ENCODE measurements at regions not wholly inside any gene's neighbourhood (a gene's known extent, or its start where the extent isn't known, plus 50 kb on each side); places are given as distances from the start of the nearest gene placed in this dataset.

- no peaks in the 10 kb centered on the region for H3K36me3 ChIP-seq (ENCODE audit: control insufficient read depth, insufficient read depth, low read length)
- no peak for TF ChIP-seq CTCF (IDR thresholded peaks at IDR 0.05; ENCODE audit: insufficient read depth in 1 of 2, low read depth in 1 of 2, low read length in 1 of 2, severe bottlenecking in 1 of 2, unreplicated experiment in 1 of 2)
- BruUV-seq (replicated peaks) = no TSS peak
- no peaks in the 10 kb centered on the region for H3K4me1 Mint-ChIP-seq (ENCODE audit: low read depth, unreplicated experiment)
- intact Hi-C loops (cut with micrococcal nuclease; ENCODE audit: unreplicated experiment) = no loop called here
- DNase-seq = no peak
- no peaks in the 10 kb centered on the region for H3K27me3 Mint-ChIP-seq (ENCODE audit: insufficient read depth, unreplicated experiment)
- POLR2A ChIA-PET = no interaction called here
- H3K9me3 ChIP-seq = no peaks in the 10 kb centered on the region
- no peaks in the 10 kb centered on the region for H3K36me3 Mint-ChIP-seq (ENCODE audit: insufficient read depth, unreplicated experiment)
- CTCF ChIA-PET = no interaction called here
- no peak overlapping the region for H3K27ac Mint-ChIP-seq (ENCODE audit: unreplicated experiment)
- no peaks in the 10 kb centered on the region for H3K9me3 Mint-ChIP-seq (ENCODE audit: unreplicated experiment)
- no peaks in the 10 kb centered on the region for H3K27me3 ChIP-seq (replicated peaks; ENCODE audit: control insufficient read depth, insufficient read depth, low read length)
- no peaks in the 10 kb centered on the region for H3K4me1 ChIP-seq
- no peak overlapping the region for H3K4me3 ChIP-seq (ENCODE audit: low read depth, low read length)
- no peak overlapping the region for H3K4me3 Mint-ChIP-seq (ENCODE audit: unreplicated experiment)
Observed at GRCh38 chr5:74044936-74045335, 418.9 kb downstream of the ARHGEF28 start.

GRCh38 chr5:74042959-74043358 lies 417.0 kb downstream of the ARHGEF28 start:
- Histone ChIP-seq H3K27me3 (replicated peaks; ENCODE audit: control insufficient read depth, insufficient read depth, low read length) (no peaks in the 10 kb centered on the region), H3K36me3 (ENCODE audit: control insufficient read depth, insufficient read depth, low read length) (no peaks in the 10 kb centered on the region), H3K4me3 (ENCODE audit: low read depth, low read length) (no peak overlapping the region), H3K4me1 (no peaks in the 10 kb centered on the region), H3K9me3 (no peaks in the 10 kb centered on the region)
- TF ChIP-seq CTCF (IDR thresholded peaks at IDR 0.05; ENCODE audit: insufficient read depth in 1 of 2, low read depth in 1 of 2, low read length in 1 of 2, severe bottlenecking in 1 of 2, unreplicated experiment in 1 of 2) = no peak
- CTCF ChIA-PET = no interaction called here
- DNase-seq = no peak
- POLR2A ChIA-PET = no interaction called here
- Mint-ChIP-seq H3K4me1 (ENCODE audit: low read depth, unreplicated experiment) (no peaks in the 10 kb centered on the region), H3K9me3 (ENCODE audit: unreplicated experiment) (no peaks in the 10 kb centered on the region), H3K27ac (ENCODE audit: unreplicated experiment) (no peak overlapping the region), H3K27me3 (ENCODE audit: insufficient read depth, unreplicated experiment) (no peaks in the 10 kb centered on the region), H3K36me3 (ENCODE audit: insufficient read depth, unreplicated experiment) (no peaks in the 10 kb centered on the region), H3K4me3 (ENCODE audit: unreplicated experiment) (no peak overlapping the region)
- intact Hi-C loops (cut with micrococcal nuclease; ENCODE audit: unreplicated experiment) = no loop called here
- no TSS peak for BruUV-seq (replicated peaks)

- Mint-ChIP-seq H3K4me3 (ENCODE audit: unreplicated experiment) (no peak overlapping the region), H3K36me3 (ENCODE audit: insufficient read depth, unreplicated experiment) (no peaks in the 10 kb centered on the region), H3K27me3 (ENCODE audit: insufficient read depth, unreplicated experiment) (no peaks in the 10 kb centered on the region), H3K4me1 (ENCODE audit: low read depth, unreplicated experiment) (no peaks in the 10 kb centered on the region), H3K9me3 (ENCODE audit: unreplicated experiment) (no peaks in the 10 kb centered on the region), H3K27ac (ENCODE audit: unreplicated experiment) (no peak overlapping the region)
- no peaks in the 10 kb centered on the region for H3K4me1 ChIP-seq
- BruUV-seq (replicated peaks) = no TSS peak
- no peaks in the 10 kb centered on the region for H3K27me3 ChIP-seq (replicated peaks; ENCODE audit: control insufficient read depth, insufficient read depth, low read length)
- no peaks in the 10 kb centered on the region for H3K9me3 ChIP-seq
- no peak for DNase-seq
- ChIA-PET POLR2A (no interaction called here), CTCF (no interaction called here)
- intact Hi-C loops (cut with micrococcal nuclease; ENCODE audit: unreplicated experiment) = no loop called here
- no peak overlapping the region for H3K4me3 ChIP-seq (ENCODE audit: low read depth, low read length)
- no peaks in the 10 kb centered on the region for H3K36me3 ChIP-seq (ENCODE audit: control insufficient read depth, insufficient read depth, low read length)
- TF ChIP-seq CTCF (IDR thresholded peaks at IDR 0.05; ENCODE audit: insufficient read depth in 1 of 2, low read depth in 1 of 2, low read length in 1 of 2, severe bottlenecking in 1 of 2, unreplicated experiment in 1 of 2) = no peak
Observed at GRCh38 chr5:74042559-74042958, 416.6 kb downstream of the ARHGEF28 start.
